GM06990 (cell line): ENCODE measurements at regions not wholly inside any gene's neighbourhood (a gene's known extent, or its start where the extent isn't known, plus 50 kb on each side); places are given as distances from the start of the nearest gene placed in this dataset.

Experiments
- DNase-seq: peaks from one replicate; pipeline ENCODE4 v3.0.0-alpha.2; 2011; ENCODE audit not compliant: insufficient read length; ENCODE audit errors: extremely low read depth
- H3K27me3 ChIP-seq: replicated peaks from 2 replicates; pipeline ENCODE4 v1.6.0; 2011; ENCODE audit warnings: low read length; ENCODE audit not compliant: control insufficient read depth, insufficient read depth
- H3K36me3 ChIP-seq: 2 replicates; pipeline ENCODE4 v1.5.1; 2011; ENCODE audit warnings: low read length; ENCODE audit not compliant: control insufficient read depth, insufficient read depth
- H3K4me3 ChIP-seq: replicated peaks from 2 replicates; pipeline ENCODE4 v1.5.1; 2011; ENCODE audit warnings: low read depth, mild to moderate bottlenecking, control low read depth, low read length
- TF ChIP-seq, protein P1 (sequence below): IDR thresholded peaks from 2 replicates; pipeline ENCODE4 v1.5.1; 2011; ENCODE audit warnings: low read length, control low read depth, mild to moderate bottlenecking, inconsistent platforms; ENCODE audit not compliant: insufficient read depth, poor library complexity, severe bottlenecking

DNA sequence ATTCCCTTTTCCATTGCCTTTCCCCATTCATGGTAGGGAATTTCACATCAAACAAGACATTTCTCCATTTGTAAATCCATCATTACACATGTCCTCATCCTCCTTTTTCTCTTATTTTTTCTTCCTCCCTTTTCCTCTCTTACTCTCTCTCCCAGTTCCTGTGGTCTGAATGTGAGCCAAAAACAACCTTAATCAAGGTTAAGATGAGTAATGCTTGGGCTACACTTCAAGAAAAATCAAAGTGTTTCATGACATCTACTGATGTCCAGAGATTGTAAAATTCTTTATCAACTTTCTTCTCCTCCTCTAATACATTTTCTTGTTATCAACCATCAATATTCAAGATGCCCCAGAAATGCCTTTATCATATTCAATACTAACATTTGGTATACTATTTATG, 172.5 kb upstream of the PRNP start:
- TF ChIP-seq, protein P1, sequence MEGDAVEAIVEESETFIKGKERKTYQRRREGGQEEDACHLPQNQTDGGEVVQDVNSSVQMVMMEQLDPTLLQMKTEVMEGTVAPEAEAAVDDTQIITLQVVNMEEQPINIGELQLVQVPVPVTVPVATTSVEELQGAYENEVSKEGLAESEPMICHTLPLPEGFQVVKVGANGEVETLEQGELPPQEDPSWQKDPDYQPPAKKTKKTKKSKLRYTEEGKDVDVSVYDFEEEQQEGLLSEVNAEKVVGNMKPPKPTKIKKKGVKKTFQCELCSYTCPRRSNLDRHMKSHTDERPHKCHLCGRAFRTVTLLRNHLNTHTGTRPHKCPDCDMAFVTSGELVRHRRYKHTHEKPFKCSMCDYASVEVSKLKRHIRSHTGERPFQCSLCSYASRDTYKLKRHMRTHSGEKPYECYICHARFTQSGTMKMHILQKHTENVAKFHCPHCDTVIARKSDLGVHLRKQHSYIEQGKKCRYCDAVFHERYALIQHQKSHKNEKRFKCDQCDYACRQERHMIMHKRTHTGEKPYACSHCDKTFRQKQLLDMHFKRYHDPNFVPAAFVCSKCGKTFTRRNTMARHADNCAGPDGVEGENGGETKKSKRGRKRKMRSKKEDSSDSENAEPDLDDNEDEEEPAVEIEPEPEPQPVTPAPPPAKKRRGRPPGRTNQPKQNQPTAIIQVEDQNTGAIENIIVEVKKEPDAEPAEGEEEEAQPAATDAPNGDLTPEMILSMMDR: no peak
- no peaks in the 10 kb centered on the region for H3K27me3 ChIP-seq
- no peak overlapping the region for H3K4me3 ChIP-seq
- DNase-seq: no peak
- H3K36me3 ChIP-seq: no peaks in the 10 kb centered on the region

DNA sequence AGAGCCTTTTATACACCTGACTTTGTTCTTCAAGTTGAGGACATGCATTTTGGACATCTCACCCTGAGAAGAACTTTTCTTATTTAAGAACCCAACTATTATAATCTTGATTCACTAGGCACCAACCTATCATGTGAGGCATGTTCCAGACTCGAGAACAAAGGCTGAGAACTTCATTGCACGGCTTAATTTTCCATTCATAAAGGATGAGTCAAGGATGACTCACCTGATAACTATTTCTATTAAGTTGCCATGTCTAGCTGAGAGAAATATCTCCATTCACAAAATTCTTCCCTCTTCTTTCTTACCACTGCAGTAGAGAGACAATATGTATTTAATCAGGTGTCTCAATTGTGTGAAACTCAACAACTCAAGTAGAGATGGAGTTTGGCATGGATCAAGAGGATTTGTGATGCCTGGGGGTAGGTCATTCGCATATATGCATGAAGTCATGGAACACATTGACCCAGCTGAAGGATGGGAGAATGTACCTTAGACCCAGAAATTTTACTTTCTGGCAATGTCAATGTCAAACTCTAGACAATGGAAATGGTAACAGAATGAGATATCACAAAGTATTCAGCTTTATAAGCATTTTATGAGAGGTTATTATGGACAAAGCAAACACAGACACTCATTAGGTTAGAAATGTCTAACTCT, 173.2 kb upstream of the PRNP start:
- TF ChIP-seq, protein P1: no peak
- Histone ChIP-seq H3K36me3 (no peaks in the 10 kb centered on the region), H3K4me3 (no peak overlapping the region), H3K27me3 (no peaks in the 10 kb centered on the region)
- DNase-seq: no peak

DNA sequence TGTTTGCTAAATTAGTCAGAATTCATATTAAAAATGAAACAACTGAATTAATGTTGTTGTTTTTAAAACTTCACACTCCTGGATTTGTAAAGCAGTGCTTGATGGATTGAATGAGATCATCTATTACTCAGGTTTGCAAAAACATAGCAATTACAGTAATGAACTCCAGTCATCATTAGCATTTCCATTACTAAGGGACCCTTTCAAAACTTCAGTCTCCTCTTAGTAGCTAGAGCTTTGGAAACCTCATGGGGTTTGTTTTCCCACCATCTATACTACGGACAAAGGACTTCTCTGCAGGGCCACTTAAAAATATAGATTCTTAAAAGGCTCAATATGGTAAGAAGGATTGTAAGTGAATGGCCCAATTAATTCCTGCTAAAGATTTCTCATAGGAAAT, 174.5 kb upstream of the PRNP start:
- no peak overlapping the region for H3K4me3 ChIP-seq
- TF ChIP-seq, protein P1: no peak
- H3K36me3 ChIP-seq: no peaks in the 10 kb centered on the region

DNA sequence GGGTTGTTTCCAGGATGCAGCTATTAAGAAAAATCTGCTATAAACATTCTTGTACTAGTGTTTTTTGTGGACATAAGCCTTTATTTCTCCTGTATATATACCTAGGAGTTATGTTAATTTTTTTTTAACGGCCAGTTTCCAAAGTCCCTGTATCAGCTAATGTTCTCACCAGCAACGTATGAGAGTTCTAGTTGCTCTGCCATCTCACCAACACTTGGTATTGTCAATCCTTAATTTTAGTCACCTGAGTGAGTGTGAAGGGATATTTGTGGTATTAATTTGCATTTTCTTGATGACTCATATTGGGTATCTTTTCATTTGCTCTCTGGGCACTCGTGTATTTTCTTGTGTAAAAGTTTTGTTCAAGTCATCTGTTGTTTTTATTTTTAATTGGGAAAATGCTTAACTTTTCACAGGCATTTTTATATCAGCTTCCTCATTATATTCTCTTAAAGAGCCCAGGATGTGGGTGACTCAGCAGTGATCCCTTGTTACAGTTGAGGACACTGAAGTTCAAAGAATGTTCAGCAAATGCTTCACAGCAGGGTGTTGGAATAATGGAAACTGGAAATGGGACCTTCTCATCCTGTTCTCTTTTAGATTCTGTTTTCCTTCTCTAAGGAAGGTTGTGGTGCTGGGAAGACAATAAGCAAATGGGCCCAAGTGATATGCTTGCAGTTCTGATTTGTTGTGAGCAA, 176.3 kb upstream of the PRNP start:
- H3K4me3 ChIP-seq: no peak overlapping the region
- no peaks in the 10 kb centered on the region for H3K36me3 ChIP-seq
- no peak for DNase-seq
- TF ChIP-seq, protein P1: no peak
- no peaks in the 10 kb centered on the region for H3K27me3 ChIP-seq

More for the DNA sequence above, 174.5 kb upstream of the PRNP start:
- DNase-seq: no peak
- no peaks in the 10 kb centered on the region for H3K27me3 ChIP-seq

DNA sequence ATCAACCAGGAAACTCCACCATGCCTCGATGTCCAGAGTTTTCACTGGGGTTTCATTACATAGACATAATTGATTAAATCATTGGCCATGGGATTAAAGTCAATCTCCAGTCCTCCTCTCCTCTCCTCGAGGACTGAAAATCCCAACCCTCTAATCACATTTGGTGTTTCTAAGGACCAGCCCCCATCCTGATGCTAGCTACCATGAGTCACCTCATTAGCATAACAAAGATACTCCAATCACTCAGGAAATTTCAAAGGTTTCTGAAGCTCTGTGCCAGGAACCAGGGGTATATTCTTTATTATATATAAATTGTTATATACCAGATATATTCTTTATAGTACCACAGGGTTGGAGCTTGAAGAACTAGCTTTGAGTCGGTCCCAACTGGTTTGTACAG, 177.5 kb upstream of the PRNP start:
- H3K4me3 ChIP-seq: no peak overlapping the region
- TF ChIP-seq, protein P1: no peak
- no peak for DNase-seq
- H3K36me3 ChIP-seq: no peaks in the 10 kb centered on the region
- H3K27me3 ChIP-seq: no peaks in the 10 kb centered on the region
